Panc1 (cell line): ENCODE measurements at regions not wholly inside any gene's neighbourhood (a gene's known extent, or its start where the extent isn't known, plus 50 kb on each side); places are given as distances from the start of the nearest gene placed in this dataset.

Experiments used
- CTCF ChIP-seq: fragments of 450-650 bp; IDR thresholded peaks from 2 replicates; pipeline ENCODE4 v1.5.1; 2017; ENCODE audit warnings: mild to moderate bottlenecking
- POLR2AphosphoS5 ChIP-seq: IDR thresholded peaks from 2 replicates; pipeline ENCODE4 v1.6.1; 2012; ENCODE audit warnings: mild to moderate bottlenecking, low read depth, low read length, moderate library complexity
- SIN3A ChIP-seq: IDR thresholded peaks from 2 replicates; pipeline ENCODE4 v1.6.1; 2012; ENCODE audit warnings: low read depth, mild to moderate bottlenecking, low read length, moderate library complexity, borderline replicate concordance; ENCODE audit not compliant: insufficient read depth
- TCF7L2 ChIP-seq: IDR thresholded peaks from 2 replicates; pipeline ENCODE4 v1.6.1; 2011; ENCODE audit warnings: mild to moderate bottlenecking, low read depth, low read length, inconsistent platforms
- TF ChIP-seq, protein P1 (sequence below), 2 experiments: IDR thresholded peaks; 2 replicates each; pipeline ENCODE4 v1.6.1; 2011 to 2012; ENCODE audit warnings: low read depth in 2 of 2, control low read depth in 1 of 2, low read length in 1 of 2, mild to moderate bottlenecking in 1 of 2, moderate library complexity in 1 of 2; ENCODE audit not compliant: insufficient read depth in 1 of 2

- TF ChIP-seq, protein P1, sequence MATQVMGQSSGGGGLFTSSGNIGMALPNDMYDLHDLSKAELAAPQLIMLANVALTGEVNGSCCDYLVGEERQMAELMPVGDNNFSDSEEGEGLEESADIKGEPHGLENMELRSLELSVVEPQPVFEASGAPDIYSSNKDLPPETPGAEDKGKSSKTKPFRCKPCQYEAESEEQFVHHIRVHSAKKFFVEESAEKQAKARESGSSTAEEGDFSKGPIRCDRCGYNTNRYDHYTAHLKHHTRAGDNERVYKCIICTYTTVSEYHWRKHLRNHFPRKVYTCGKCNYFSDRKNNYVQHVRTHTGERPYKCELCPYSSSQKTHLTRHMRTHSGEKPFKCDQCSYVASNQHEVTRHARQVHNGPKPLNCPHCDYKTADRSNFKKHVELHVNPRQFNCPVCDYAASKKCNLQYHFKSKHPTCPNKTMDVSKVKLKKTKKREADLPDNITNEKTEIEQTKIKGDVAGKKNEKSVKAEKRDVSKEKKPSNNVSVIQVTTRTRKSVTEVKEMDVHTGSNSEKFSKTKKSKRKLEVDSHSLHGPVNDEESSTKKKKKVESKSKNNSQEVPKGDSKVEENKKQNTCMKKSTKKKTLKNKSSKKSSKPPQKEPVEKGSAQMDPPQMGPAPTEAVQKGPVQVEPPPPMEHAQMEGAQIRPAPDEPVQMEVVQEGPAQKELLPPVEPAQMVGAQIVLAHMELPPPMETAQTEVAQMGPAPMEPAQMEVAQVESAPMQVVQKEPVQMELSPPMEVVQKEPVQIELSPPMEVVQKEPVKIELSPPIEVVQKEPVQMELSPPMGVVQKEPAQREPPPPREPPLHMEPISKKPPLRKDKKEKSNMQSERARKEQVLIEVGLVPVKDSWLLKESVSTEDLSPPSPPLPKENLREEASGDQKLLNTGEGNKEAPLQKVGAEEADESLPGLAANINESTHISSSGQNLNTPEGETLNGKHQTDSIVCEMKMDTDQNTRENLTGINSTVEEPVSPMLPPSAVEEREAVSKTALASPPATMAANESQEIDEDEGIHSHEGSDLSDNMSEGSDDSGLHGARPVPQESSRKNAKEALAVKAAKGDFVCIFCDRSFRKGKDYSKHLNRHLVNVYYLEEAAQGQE (IDR thresholded peaks at IDR 0.05; ENCODE audit: insufficient read depth in 1 of 2, low read depth in 2 of 2, low read length in 1 of 2): no peak
- no peak for TF ChIP-seq CTCF
- no peak for TF ChIP-seq POLR2AphosphoS5
- TF ChIP-seq SIN3A: no peak
- no peak for TF ChIP-seq TCF7L2
These were observed 450.0 kb downstream of the MIAT start for GRCh38 chr22:27107386-27107785.
